ENCODE measurements at regions not wholly inside any gene's neighbourhood (a gene's known extent, or its start where the extent isn't known, plus 50 kb on each side); places are given as distances from the start of the nearest gene placed in this dataset.

DNA sequence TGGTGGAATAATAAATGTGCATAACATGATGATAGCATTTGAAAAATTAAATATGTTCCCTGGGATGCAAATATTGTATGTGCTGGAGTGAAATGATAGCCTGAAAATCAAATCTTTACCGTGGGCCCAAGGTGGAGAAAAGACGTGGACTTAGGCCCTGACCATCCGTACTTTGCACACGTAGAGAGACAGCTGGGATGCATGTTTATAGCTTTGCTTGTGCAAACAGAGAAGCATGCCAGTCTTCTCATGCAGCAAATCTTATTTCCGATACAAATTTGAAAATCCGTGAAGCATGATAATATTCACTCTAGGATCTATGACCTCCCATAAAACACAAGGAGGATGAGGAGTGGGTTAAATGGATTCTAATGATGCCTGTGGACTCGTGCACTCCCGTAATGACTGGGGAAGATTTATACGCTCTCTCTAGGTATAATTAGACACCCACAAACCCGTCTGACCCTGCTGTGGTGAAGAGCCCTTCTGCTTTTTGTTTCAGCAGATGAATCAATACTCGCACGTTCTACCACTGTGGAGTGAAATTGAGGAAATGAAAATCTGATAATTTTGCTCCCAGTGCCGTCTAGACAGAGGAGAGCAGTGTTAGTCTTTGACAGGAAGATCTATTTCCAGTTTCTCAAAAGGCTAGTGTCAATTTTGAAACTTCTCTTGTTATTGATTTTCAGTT, 810.3 kb upstream of the SALL3 start:
- no peak for DNase-seq (ENCODE audit: extremely low spot score)
- H3K4me3 ChIP-seq (ENCODE audit: low read depth, low read length) = no peak overlapping the region
- no peaks in the 10 kb centered on the region for H3K4me1 ChIP-seq (ENCODE audit: insufficient read depth)
- WGBS = 62% methylated on average over 13 of the region's 13 CpGs
- no peak overlapping the region for H3K27ac ChIP-seq (ENCODE audit: low read depth)
- no peaks in the 10 kb centered on the region for H3K36me3 ChIP-seq (ENCODE audit: insufficient read depth)

DNA sequence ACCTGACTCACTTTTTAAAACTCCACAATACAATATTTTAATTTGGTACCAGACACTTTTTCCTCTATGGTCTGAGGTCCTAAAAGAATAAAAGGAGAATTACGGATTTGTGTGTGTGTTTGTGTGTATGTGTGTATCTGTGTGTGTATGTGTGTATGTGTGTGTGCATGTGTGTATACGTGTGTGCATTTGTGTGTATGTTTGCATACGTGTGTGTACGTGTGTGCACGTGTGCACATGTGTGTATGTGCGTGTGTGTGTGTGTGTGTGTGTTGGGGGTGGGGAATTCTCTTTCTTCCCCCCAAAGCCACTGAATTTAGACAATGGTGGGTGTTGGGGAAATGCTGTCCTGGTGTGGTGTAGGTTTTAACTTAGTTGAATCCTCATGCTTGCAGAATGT, 807.7 kb upstream of the SALL3 start:
- Histone ChIP-seq H3K4me3 (ENCODE audit: low read depth, low read length) (no peak overlapping the region), H3K27ac (ENCODE audit: low read depth) (no peak overlapping the region), H3K4me1 (ENCODE audit: insufficient read depth) (no peaks in the 10 kb centered on the region), H3K36me3 (ENCODE audit: insufficient read depth) (no peaks in the 10 kb centered on the region)
- WGBS = 77% methylated on average over 6 of the region's 6 CpGs
- DNase-seq (ENCODE audit: extremely low spot score) = no peak

DNA sequence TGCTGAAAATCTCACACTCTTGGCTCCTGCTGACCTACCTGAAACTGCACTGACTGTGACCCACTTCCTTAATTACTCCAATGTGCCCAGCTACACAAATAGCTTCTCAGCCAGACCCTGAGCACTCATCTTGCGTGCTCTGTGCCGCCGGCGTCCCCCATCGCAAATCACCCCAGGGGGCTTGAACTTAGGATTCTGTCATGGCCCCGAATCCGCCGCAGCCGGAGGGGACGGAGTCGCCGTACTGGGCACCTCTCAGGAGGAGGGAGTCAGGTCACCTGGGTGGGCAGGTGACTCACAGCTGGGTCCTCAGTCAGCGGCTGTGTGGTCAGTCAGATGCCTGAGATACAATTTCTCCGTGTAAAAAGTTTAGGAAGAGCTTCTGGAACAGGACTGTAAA, 804.9 kb upstream of the SALL3 start:
- H3K27ac ChIP-seq (ENCODE audit: low read depth) = no peak overlapping the region
- 85% methylated on average over 14 of the region's 14 CpGs for WGBS

DNA sequence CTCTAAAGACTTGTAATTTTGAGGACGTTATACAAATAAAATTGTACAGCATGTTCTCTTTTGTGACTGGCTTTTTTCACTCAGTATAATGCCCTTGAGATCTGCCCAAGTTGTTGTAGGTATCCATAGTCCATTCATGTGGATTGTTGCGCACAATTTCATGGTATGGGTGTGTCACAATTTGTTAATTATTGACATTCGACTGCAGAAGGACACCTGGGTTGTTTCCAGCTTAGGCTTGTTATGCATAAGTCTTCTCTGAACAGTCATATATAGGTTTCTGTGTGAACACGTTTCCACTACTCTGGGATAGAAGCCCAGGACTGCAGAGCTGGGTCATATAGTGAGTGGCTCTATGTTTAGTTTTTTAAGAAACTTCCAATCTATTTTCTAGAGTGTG, 800.8 kb upstream of the SALL3 start:
- no peak for DNase-seq (ENCODE audit: extremely low spot score)
- 66% methylated on average over 4 of the region's 4 CpGs for WGBS
- H3K27ac ChIP-seq (ENCODE audit: low read depth) = no peak overlapping the region
- H3K4me3 ChIP-seq (ENCODE audit: low read depth, low read length) = no peak overlapping the region
- H3K36me3 ChIP-seq (ENCODE audit: insufficient read depth) = no peaks in the 10 kb centered on the region
- H3K4me1 ChIP-seq (ENCODE audit: insufficient read depth) = no peaks in the 10 kb centered on the region

More for the DNA sequence above, 804.9 kb upstream of the SALL3 start:
- Histone ChIP-seq H3K4me3 (ENCODE audit: low read depth, low read length) (no peak overlapping the region), H3K36me3 (ENCODE audit: insufficient read depth) (no peaks in the 10 kb centered on the region), H3K4me1 (ENCODE audit: insufficient read depth) (no peaks in the 10 kb centered on the region)
- DNase-seq (ENCODE audit: extremely low spot score) = no peak

DNA sequence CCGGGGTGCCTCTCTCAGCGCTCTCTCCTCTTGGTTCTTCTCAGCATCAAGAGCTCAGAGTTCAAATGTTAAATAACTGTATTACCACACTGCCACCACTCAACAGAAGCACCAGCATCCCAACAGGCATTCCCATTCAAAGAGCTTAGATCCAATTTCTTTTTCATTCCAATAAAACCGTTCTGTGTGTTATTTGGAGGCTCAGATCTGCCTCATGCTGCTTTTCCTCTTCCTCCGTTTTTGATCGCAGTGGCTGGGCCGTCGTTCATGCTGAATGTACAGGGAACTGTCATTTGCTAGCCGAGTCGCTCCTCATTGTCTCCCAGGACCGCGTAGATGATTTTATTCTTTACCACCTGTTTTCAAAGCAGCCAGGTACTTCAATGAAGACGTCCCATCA, 798.9 kb upstream of the SALL3 start:
- Histone ChIP-seq H3K27ac (ENCODE audit: low read depth) (no peak overlapping the region), H3K36me3 (ENCODE audit: insufficient read depth) (no peaks in the 10 kb centered on the region), H3K4me1 (ENCODE audit: insufficient read depth) (no peaks in the 10 kb centered on the region), H3K4me3 (ENCODE audit: low read depth, low read length) (no peak overlapping the region)
- WGBS = 75% methylated on average over 12 of the region's 12 CpGs
- DNase-seq (ENCODE audit: extremely low spot score) = no peak

DNA sequence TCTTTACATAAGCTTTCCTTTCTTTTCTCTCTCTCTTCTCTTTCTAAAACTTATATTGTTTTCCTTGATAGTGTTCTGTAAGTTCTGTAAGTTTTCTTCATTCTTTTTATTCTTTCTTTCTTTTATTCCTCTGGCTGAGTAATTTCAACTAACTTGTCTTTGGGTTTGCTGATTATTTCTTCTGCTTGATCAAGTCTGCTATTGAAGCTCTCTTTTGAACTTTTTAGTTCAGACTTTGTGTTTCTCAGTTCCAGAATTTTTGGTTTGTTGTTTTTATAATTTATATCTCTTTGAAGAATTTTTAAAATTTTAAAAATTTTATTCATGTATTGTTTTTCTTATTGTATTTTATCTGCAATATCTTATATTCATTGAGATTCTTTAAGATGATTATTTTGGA, 795.8 kb upstream of the SALL3 start:
- no peak for DNase-seq (ENCODE audit: extremely low spot score)
- Histone ChIP-seq H3K27ac (ENCODE audit: low read depth) (no peak overlapping the region), H3K4me3 (ENCODE audit: low read depth, low read length) (no peak overlapping the region), H3K4me1 (ENCODE audit: insufficient read depth) (no peaks in the 10 kb centered on the region), H3K36me3 (ENCODE audit: insufficient read depth) (no peaks in the 10 kb centered on the region)

DNA sequence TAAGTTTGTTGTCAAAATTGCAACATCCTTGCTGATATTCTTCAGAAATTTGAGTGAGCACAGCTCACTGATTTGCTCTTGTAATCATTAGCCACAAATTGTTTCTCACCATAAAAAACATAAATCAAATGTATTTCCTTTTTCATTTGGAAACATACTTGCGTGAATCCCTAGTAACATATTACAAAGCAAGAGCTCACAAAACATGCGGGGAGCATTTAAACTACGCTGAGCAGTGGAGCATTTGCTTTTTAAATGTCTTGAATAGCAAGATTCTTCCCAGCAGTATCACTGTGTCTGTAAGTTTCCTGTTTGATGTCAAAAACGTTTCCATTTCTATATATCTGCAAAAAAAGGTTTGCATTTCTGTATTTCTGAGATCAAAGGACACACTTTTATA, 788.3 kb upstream of the SALL3 start:
- 45% methylated on average over 4 of the region's 4 CpGs for WGBS
- Histone ChIP-seq H3K36me3 (ENCODE audit: insufficient read depth) (peaks cover 1% of the 10 kb centered on the region), H3K4me1 (ENCODE audit: insufficient read depth) (peaks cover 2% of the 10 kb centered on the region), H3K4me3 (ENCODE audit: low read depth, low read length) (no peak overlapping the region), H3K27ac (ENCODE audit: low read depth) (no peak overlapping the region)
- no peak for DNase-seq (ENCODE audit: extremely low spot score)

DNA sequence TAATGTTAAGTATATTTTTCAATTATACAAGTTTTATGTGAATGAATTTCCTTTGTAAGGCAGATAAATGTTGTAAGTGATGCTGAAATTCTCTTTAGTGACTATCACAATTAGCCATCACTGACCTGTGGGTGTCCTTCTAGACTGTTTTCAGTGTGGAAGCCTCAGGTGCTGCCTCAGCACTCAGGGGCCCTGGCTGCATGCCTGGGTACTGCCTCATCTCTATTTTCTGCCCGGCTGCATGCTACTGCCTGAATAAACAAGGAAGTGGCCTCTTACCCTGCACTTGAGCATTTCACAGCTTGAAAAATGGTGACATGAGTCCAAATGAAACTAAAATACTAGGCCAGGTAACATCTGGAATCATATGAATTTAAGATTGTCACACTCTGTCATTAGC, 787.6 kb upstream of the SALL3 start:
- 28% methylated on average over 1 of the region's 1 CpG for WGBS
- peaks cover 1% of the 10 kb centered on the region for H3K36me3 ChIP-seq (ENCODE audit: insufficient read depth)
- DNase-seq (ENCODE audit: extremely low spot score) = peak; percentile 31
- peaks cover 2% of the 10 kb centered on the region for H3K4me1 ChIP-seq (ENCODE audit: insufficient read depth)
- H3K27ac ChIP-seq (ENCODE audit: low read depth) = no peak overlapping the region
- no peak overlapping the region for H3K4me3 ChIP-seq (ENCODE audit: low read depth, low read length)

DNA sequence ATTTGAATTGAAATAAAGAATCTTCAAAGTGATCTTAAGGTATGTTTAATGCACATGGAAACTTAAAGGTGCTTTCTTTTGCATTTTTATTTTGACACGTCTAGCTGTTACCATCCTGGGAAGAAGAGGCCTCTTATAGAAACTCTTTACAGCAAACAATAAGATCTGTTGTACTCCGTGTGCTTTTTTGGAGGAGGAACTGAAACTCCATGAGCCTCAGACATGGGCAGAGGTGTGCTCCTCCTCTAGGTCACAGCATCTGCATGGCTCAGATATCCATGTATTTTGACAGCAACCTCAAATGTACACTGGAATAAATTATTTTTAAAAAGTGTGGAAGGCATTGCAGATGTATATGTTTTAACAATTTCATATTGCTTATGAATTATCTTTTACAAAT, 783.3 kb upstream of the SALL3 start:
- DNase-seq (ENCODE audit: extremely low spot score) = no peak
- H3K27ac ChIP-seq (ENCODE audit: low read depth) = no peak overlapping the region
- 87% methylated on average over 2 of the region's 2 CpGs for WGBS
- H3K4me1 ChIP-seq (ENCODE audit: insufficient read depth) = peaks cover 2% of the 10 kb centered on the region
- H3K4me3 ChIP-seq (ENCODE audit: low read depth, low read length) = no peak overlapping the region
- peaks cover 1% of the 10 kb centered on the region for H3K36me3 ChIP-seq (ENCODE audit: insufficient read depth)

DNA sequence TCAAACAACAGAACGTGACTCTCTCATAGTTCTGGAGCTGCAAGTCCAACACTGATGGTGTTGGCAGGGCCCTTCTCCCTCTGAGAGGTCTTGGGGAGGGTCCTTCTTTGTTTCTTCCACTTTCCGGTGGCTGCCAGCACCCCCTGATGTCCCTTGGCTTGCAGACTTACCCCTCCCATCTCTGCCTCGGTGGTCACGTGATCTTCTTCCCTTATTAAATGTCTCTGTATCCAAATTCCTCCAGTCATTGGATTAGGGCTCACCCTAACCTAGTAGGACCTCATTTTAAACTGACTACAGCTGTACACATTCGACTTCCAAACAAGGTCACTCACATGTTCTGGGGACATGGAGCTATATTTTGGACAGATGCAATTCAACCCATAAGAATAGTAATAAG, 780.6 kb upstream of the SALL3 start:
- H3K4me1 ChIP-seq (ENCODE audit: insufficient read depth) = no peaks in the 10 kb centered on the region
- no peaks in the 10 kb centered on the region for H3K36me3 ChIP-seq (ENCODE audit: insufficient read depth)
- H3K27ac ChIP-seq (ENCODE audit: low read depth) = no peak overlapping the region
- no peak overlapping the region for H3K4me3 ChIP-seq (ENCODE audit: low read depth, low read length)
- DNase-seq (ENCODE audit: extremely low spot score) = no peak
- 58% methylated on average over 5 of the region's 5 CpGs for WGBS

DNA sequence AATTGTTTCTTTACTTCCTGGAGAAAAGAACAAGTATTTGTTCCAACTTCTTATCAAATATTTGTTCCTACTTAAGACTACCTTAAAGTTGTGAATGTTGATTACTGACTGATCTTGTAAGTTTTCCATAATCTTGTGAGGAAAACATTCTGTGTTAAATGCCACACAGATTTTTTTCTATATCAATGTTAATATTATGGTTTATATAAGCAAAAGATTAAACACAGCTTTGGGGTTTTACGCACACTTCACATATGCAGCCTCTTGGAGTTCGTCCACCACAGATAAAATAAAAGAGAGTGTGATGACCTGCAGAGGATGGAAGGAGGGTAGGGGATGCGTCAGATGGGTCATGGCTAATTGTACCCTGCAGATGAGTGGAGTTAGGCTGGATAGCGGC, 780.0 kb upstream of the SALL3 start:
- Histone ChIP-seq H3K36me3 (ENCODE audit: insufficient read depth) (no peaks in the 10 kb centered on the region), H3K4me3 (ENCODE audit: low read depth, low read length) (no peak overlapping the region), H3K27ac (ENCODE audit: low read depth) (no peak overlapping the region), H3K4me1 (ENCODE audit: insufficient read depth) (no peaks in the 10 kb centered on the region)
- DNase-seq (ENCODE audit: extremely low spot score) = no peak
- WGBS = 43% methylated on average over 4 of the region's 4 CpGs

DNA sequence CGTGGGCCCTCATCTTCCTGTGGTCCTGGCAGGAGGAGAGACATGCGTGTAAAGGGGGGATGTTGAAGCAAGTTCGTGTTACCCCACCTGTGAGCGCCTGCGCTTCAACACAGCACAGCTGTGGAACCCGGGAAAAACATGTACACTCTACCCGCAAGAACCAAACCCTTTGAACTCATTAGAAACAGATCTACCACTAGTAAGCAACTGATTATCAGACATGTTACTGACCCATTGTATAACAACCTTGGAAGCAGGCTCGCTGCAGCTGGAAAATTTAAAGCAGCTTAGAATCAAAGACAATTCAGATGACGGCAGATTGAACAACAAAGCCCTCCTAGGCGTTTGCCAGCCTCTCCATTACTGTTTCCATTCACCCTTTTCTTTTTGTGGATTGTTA, 771.7 kb upstream of the SALL3 start:
- H3K36me3 ChIP-seq (ENCODE audit: insufficient read depth) = no peaks in the 10 kb centered on the region
- no peak for DNase-seq (ENCODE audit: extremely low spot score)
- no peak overlapping the region for H3K4me3 ChIP-seq (ENCODE audit: low read depth, low read length)
- H3K27ac ChIP-seq (ENCODE audit: low read depth) = no peak overlapping the region
- H3K4me1 ChIP-seq (ENCODE audit: insufficient read depth) = no peaks in the 10 kb centered on the region
- 43% methylated on average over 10 of the region's 10 CpGs for WGBS

DNA sequence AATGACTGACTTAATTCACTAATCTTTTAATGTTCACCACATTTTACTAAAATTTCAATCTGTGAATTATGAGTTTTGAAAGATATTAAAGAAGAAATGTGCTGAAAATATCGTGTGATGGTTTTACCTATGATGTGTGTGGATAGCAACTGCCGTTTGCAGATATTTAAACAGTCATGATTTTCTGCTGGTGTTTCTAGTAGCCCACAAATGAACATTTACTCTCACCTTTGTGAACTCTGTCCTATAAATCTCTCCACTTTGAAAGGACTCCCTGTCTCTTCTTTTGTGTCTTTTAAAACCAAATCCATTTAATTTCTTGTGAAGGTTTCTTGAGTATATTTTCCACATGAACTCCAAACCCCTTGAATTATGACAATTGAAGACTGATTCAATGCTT, 771.2 kb upstream of the SALL3 start:
- Histone ChIP-seq H3K4me3 (ENCODE audit: low read depth, low read length) (no peak overlapping the region), H3K36me3 (ENCODE audit: insufficient read depth) (no peaks in the 10 kb centered on the region), H3K4me1 (ENCODE audit: insufficient read depth) (no peaks in the 10 kb centered on the region), H3K27ac (ENCODE audit: low read depth) (no peak overlapping the region)
- DNase-seq (ENCODE audit: extremely low spot score) = no peak
- 45% methylated on average over 2 of the region's 2 CpGs for WGBS

DNA sequence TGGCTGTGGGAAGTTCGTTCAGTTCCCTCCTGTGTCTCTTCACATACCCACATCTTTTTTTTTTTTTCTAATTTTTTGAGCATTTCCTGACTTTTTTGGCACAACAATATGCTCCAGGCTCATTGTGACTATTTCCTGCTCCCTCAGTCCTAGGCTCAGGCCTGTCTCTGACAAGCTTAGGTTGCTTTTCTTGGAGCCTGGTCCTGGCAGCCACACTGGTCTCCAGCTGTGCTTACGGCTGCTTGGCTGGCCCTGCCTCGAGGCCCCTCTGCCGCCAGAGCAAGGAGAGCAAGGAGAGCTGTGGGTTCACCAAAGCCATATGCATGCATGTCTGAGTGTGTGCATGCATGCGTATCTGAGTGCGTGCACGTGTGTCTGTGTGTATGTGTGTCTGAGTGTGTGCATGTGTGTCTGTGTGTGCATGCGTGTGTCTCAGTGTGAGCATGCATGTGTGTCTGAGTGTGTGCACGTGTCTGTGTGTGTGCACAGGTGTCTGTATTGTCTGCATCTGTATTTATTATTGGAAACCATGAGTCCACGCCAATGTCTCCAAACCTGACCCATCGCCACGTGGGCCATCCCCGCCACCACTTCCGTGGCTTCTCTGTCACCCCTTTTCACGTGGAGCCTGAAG, 766.1 kb upstream of the SALL3 start:
- no peak overlapping the region for H3K4me3 ChIP-seq (ENCODE audit: low read depth, low read length)
- H3K36me3 ChIP-seq (ENCODE audit: insufficient read depth) = no peaks in the 10 kb centered on the region
- no peak overlapping the region for H3K27ac ChIP-seq (ENCODE audit: low read depth)
- 70% methylated on average over 15 of the region's 15 CpGs for WGBS
- no peaks in the 10 kb centered on the region for H3K4me1 ChIP-seq (ENCODE audit: insufficient read depth)
- DNase-seq (ENCODE audit: extremely low spot score) = no peak

DNA sequence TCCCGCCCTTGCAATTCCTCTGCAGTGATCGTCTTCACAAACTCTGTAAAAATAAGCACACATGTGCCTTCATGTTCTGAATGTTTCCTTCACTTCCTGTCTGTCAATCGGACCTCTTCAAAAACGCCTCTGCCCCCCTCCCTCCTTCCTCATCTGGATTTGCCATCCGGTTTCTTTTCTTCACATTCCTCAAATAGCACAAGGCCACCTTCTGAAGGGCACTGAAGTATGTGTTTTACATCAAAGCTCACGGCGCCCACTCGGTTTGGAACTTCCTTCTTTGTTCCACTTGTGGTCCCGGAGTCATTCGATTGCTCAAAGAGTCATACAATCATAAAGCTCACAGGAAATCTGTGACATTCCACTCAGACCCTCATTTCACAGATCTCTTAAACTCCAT, 758.1 kb upstream of the SALL3 start:
- Histone ChIP-seq H3K27ac (ENCODE audit: low read depth) (no peak overlapping the region), H3K36me3 (ENCODE audit: insufficient read depth) (no peaks in the 10 kb centered on the region), H3K4me1 (ENCODE audit: insufficient read depth) (no peaks in the 10 kb centered on the region), H3K4me3 (ENCODE audit: low read depth, low read length) (no peak overlapping the region)
- DNase-seq (ENCODE audit: extremely low spot score) = no peak
- WGBS = 59% methylated on average over 10 of the region's 10 CpGs
